Mesenchymal stem cell (in vitro differentiated cells and primary cell): ENCODE measurements at regions not wholly inside any gene's neighbourhood (a gene's known extent, or its start where the extent isn't known, plus 50 kb on each side); places are given as distances from the start of the nearest gene placed in this dataset.

Source experiments
- DNase-seq: peaks from one replicate; pipeline ENCODE4 v3.0.0-alpha.2; 2013
- H2AFZ ChIP-seq: one replicate; pipeline ENCODE4 v1.6.1; 2013; ENCODE audit warnings: low read depth, mild to moderate bottlenecking, control low read depth, inconsistent platforms, low read length, moderate library complexity
- H2AK5ac ChIP-seq: 2 replicates; pipeline ENCODE4 v1.6.1; 2013; ENCODE audit warnings: low read length, moderate library complexity, mild to moderate bottlenecking, inconsistent platforms; ENCODE audit not compliant: severe bottlenecking
- H2BK120ac ChIP-seq: one replicate; pipeline ENCODE4 v1.6.1; 2013; ENCODE audit warnings: low read depth, mild to moderate bottlenecking, inconsistent platforms, low read length, moderate library complexity
- H2BK12ac ChIP-seq, 2 experiments: one replicate each; pipeline ENCODE4 v1.6.1; 2013; ENCODE audit warnings: inconsistent platforms in 2 of 2, low read length in 2 of 2, mild to moderate bottlenecking in 2 of 2, moderate library complexity in 2 of 2, control low read depth in 1 of 2
- H2BK15ac ChIP-seq: one replicate; pipeline ENCODE4 v1.6.1; 2013; ENCODE audit warnings: mild to moderate bottlenecking, low read depth, inconsistent platforms; ENCODE audit not compliant: poor library complexity, severe bottlenecking
- H2BK5ac ChIP-seq: 2 replicates; pipeline ENCODE4 v1.6.1; 2013; ENCODE audit warnings: low read depth, mild to moderate bottlenecking, low read length, control low read depth, inconsistent platforms; ENCODE audit not compliant: poor library complexity, severe bottlenecking
- H3K14ac ChIP-seq, 2 experiments: one replicate each; pipeline ENCODE4 v1.6.1; 2013; ENCODE audit warnings: inconsistent platforms in 2 of 2, low read length in 2 of 2, control low read depth in 1 of 2, mild to moderate bottlenecking in 1 of 2, moderate library complexity in 1 of 2
- H3K18ac ChIP-seq, 2 experiments: one replicate each; pipeline ENCODE4 v1.6.1; 2013; ENCODE audit warnings: inconsistent platforms in 2 of 2, low read length in 2 of 2, control low read depth in 1 of 2, low read depth in 1 of 2, mild to moderate bottlenecking in 1 of 2
- H3K23ac ChIP-seq, 2 experiments: one replicate each; pipeline ENCODE4 v1.6.1; 2013; ENCODE audit warnings: inconsistent platforms in 2 of 2, low read length in 2 of 2, mild to moderate bottlenecking in 2 of 2, moderate library complexity in 2 of 2, control low read depth in 1 of 2
- H3K27ac ChIP-seq: 2 replicates; pipeline ENCODE4 v1.5.1; 2013; ENCODE audit warnings: mild to moderate bottlenecking, moderate library complexity, low read length, control low read depth, inconsistent platforms; ENCODE audit not compliant: poor library complexity, severe bottlenecking
- H3K27me3 ChIP-seq, 2 experiments: 2 replicates each; pipeline versions ENCODE4 v1.6.1 to v1.7.0; 2013; ENCODE audit warnings: low read length in 2 of 2, mild to moderate bottlenecking in 2 of 2, moderate library complexity in 2 of 2, control low read depth in 1 of 2, inconsistent platforms in 1 of 2; ENCODE audit not compliant: control insufficient read depth in 1 of 2, insufficient read depth in 1 of 2
- H3K36me3 ChIP-seq, 2 experiments: 2 replicates each; pipeline versions ENCODE4 v1.6.1 to v1.7.0; 2013; ENCODE audit warnings: low read length in 2 of 2, control low read depth in 1 of 2, inconsistent platforms in 1 of 2, low read depth in 1 of 2, mild to moderate bottlenecking in 1 of 2; ENCODE audit not compliant: insufficient read depth in 2 of 2, control insufficient read depth in 1 of 2
- H3K4ac ChIP-seq, 2 experiments: one replicate each; pipeline ENCODE4 v1.6.1; 2013; ENCODE audit warnings: inconsistent platforms in 2 of 2, low read length in 2 of 2, mild to moderate bottlenecking in 2 of 2, moderate library complexity in 2 of 2, control low read depth in 1 of 2, low read depth in 1 of 2
- H3K4me1 ChIP-seq: 2 replicates; pipeline ENCODE4 v1.6.1; 2013; ENCODE audit warnings: low read depth, low read length, control low read depth; ENCODE audit not compliant: control insufficient read depth, insufficient read depth
- H3K4me2 ChIP-seq: 2 replicates; pipeline ENCODE4 v1.6.1; 2013; ENCODE audit warnings: low read length, mild to moderate bottlenecking, inconsistent platforms; ENCODE audit not compliant: poor library complexity, severe bottlenecking
- H3K4me3 ChIP-seq, 2 experiments: 2 replicates each; pipeline versions ENCODE4 v1.5.1 to v1.7.0; 2013; ENCODE audit warnings: low read length in 2 of 2, mild to moderate bottlenecking in 2 of 2, control low read depth in 1 of 2, low read depth in 1 of 2; ENCODE audit not compliant: insufficient read depth in 1 of 2
- H3K79me1 ChIP-seq: replicated peaks from 2 replicates; pipeline ENCODE4 v1.6.1; 2013; ENCODE audit warnings: mild to moderate bottlenecking, control low read depth, low read length, inconsistent platforms; ENCODE audit not compliant: poor library complexity, severe bottlenecking
- H3K9ac ChIP-seq: 2 replicates; pipeline ENCODE4 v1.7.0; 2013; ENCODE audit warnings: mild to moderate bottlenecking, low read length, moderate library complexity
- H3K9me3 ChIP-seq: 2 replicates; pipeline ENCODE4 v1.7.0; 2013; ENCODE audit warnings: mild to moderate bottlenecking, low read length; ENCODE audit not compliant: control insufficient read depth
- H4K8ac ChIP-seq: one replicate; pipeline ENCODE4 v1.6.1; 2013; ENCODE audit warnings: inconsistent platforms, mild to moderate bottlenecking, low read length, moderate library complexity
- H4K91ac ChIP-seq: one replicate; pipeline ENCODE4 v1.6.1; 2013; ENCODE audit warnings: mild to moderate bottlenecking, low read length, inconsistent platforms
- WGBS: methylation state at CpG from one replicate; pipeline ENCODE4 v1.1.7; 2013; ENCODE audit warnings: mixed read lengths; 5-methylcytosine and 5-hydroxymethylcytosine counted together

- Histone ChIP-seq H3K9me3 (no peaks in the 10 kb centered on the region), H3K4me3 (no peak overlapping the region), H3K14ac (no peak overlapping the region), H2AK5ac (no peak overlapping the region), H2BK15ac (no peak overlapping the region), H2BK120ac (no peak overlapping the region), H3K36me3 (no peaks in the 10 kb centered on the region), H3K18ac (no peak overlapping the region), H3K79me1 (no peaks in the 10 kb centered on the region), H3K23ac (no peak overlapping the region), H3K27ac (no peak overlapping the region), H4K91ac (no peak overlapping the region), H3K4me2 (no peak overlapping the region), H3K9ac (no peak overlapping the region), H2AFZ (no peak overlapping the region), H3K4me1 (peaks cover 7% of the 10 kb centered on the region), H3K4ac (no peak overlapping the region), H3K27me3 (peaks cover 0 to 89% of the 10 kb centered on the region in 2 experiments), H2BK12ac (no peak overlapping the region), H4K8ac (no peak overlapping the region), H2BK5ac (no peak overlapping the region)
- 97% methylated on average over 4 of the region's 4 CpGs for WGBS
- DNase-seq = no peak
Measured at GRCh38 chr10:14409247-14409646, 78.5 kb upstream of the FRMD4A start.

DNA sequence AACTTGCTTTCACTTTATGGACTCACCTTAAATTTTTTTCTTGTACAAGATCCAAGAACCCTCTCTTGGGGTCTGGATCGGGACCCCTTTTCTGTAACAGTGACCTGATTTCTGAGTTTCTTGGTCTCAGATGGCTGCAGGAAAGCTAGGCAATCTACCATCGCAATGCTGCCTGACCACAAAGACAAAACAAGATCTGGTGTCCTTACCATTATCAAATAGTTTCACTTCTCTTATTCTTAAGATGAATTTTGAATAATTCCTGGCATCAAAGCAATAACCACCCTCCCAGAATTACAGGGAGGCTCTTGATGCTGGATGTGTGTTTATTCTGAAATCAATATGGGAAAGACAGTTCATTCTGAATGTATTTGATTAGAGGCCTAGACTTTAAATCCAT lies 77.4 kb upstream of the FRMD4A start:
- no peaks in the 10 kb centered on the region for H3K36me3 ChIP-seq
- H3K23ac ChIP-seq = no peak overlapping the region
- no peak for DNase-seq
- H4K8ac ChIP-seq = no peak overlapping the region
- no peak overlapping the region for H3K14ac ChIP-seq
- no peak overlapping the region for H3K27ac ChIP-seq
- H3K9me3 ChIP-seq = no peaks in the 10 kb centered on the region
- H2AK5ac ChIP-seq = no peak overlapping the region
- WGBS = 97% methylated on average over 2 of the region's 2 CpGs
- H2AFZ ChIP-seq = no peak overlapping the region
- peaks cover 14% of the 10 kb centered on the region for H3K4me1 ChIP-seq
- H3K27me3 ChIP-seq = peaks cover 0 to 91% of the 10 kb centered on the region in 2 experiments
- no peak overlapping the region for H3K4ac ChIP-seq
- H3K79me1 ChIP-seq = no peaks in the 10 kb centered on the region
- no peak overlapping the region for H2BK15ac ChIP-seq
- H3K18ac ChIP-seq = no peak overlapping the region
- H3K9ac ChIP-seq = no peak overlapping the region
- H3K4me3 ChIP-seq = no peak overlapping the region
- no peak overlapping the region for H3K4me2 ChIP-seq
- H2BK12ac ChIP-seq = no peak overlapping the region
- H2BK120ac ChIP-seq = no peak overlapping the region
- H4K91ac ChIP-seq = no peak overlapping the region
- no peak overlapping the region for H2BK5ac ChIP-seq

DNA sequence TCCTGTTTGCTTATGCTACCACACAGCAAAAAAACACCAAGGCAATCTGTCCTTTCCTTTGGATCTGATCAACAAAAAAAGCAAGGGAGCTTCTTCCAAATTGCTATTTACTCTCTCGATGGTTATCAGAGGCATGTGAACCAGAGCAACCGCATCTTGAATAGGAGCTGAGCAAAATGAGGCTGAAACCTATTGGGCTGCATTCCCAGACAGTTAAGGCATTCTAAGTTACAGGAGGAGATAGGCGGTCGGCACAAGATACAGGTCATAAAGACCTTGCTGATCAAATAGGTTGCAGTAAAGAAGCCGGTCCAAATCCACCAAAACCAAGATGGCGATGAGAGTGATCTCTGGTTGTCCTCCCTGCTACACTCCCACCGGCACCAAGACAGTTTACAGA lies 76.8 kb upstream of the FRMD4A start:
- Histone ChIP-seq H3K79me1 (no peaks in the 10 kb centered on the region), H3K36me3 (no peaks in the 10 kb centered on the region), H3K4ac (no peak overlapping the region), H2AK5ac (no peak overlapping the region), H2BK15ac (no peak overlapping the region), H3K4me3 (no peak overlapping the region), H3K4me2 (no peak overlapping the region), H2BK12ac (no peak overlapping the region), H3K4me1 (peaks cover 14% of the 10 kb centered on the region), H4K91ac (no peak overlapping the region), H2BK120ac (no peak overlapping the region), H4K8ac (no peak overlapping the region), H3K23ac (no peak overlapping the region), H2AFZ (no peak overlapping the region), H3K27me3 (peaks cover 0 to 94% of the 10 kb centered on the region in 2 experiments), H3K14ac (no peak overlapping the region), H3K9me3 (peaks cover 1% of the 10 kb centered on the region), H2BK5ac (no peak overlapping the region), H3K18ac (no peak overlapping the region), H3K9ac (no peak overlapping the region), H3K27ac (no peak overlapping the region)
- WGBS = 95% methylated on average over 7 of the region's 7 CpGs
- no peak for DNase-seq

DNA sequence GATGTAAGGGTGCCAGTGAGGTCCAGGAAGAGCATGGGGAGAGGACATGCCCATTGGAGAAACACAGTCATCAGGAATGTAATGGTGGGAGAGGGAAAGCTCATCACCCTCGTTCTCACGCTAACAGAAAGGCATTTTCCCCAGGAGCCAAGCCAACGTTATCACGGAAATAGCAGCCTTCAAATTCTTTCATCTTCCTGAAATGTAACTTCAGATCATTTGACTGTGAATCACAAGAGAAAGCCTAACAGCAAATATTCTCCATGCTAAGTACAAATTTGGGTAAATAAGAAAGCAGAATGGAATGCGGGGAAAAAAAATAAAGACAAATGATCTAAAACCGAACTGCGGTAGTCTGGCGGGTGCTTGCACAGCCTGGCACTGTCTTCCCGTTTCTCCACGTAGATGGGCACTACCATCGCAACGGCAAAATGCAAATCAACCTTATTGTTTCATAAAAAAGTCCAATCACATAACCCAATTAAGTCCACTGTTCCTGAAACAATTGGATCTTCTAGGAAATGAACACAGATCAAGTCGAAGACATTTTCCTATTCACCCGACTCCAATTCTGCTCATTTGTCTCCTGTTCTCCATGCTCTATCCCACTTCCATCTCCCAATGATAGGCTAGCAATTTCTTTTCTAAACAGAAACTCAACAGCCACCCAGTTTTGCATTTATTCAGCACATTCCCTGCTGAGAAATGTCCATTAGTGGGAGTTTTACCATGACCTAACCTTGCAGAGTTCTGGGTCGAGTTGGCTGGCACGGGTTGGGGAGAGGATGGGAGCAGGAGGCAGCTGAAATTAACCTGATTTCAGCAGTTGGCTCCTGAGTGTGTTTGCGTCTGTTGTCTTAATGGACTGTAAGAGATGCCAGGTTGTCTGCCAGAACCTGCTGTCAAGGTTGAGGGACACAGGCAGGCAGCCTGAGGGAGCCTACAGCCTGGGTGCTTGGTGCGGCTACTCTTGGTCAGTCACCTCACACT lies 74.6 kb upstream of the FRMD4A start:
- peak overlapping the region; percentile 85 for H3K27ac ChIP-seq
- 86% methylated on average over 18 of the region's 18 CpGs for WGBS
- peak overlapping the region; percentile 30 for H3K4me2 ChIP-seq
- peaks cover 6% of the 10 kb centered on the region for H3K9me3 ChIP-seq
- peak; percentile 49 for DNase-seq
- H4K8ac ChIP-seq = no peak overlapping the region
- H3K9ac ChIP-seq = no peak overlapping the region
- H3K4me1 ChIP-seq = peaks cover 14% of the 10 kb centered on the region
- H3K23ac ChIP-seq = no peak overlapping the region
- no peak overlapping the region for H2BK15ac ChIP-seq
- H3K79me1 ChIP-seq = no peaks in the 10 kb centered on the region
- H3K4me3 ChIP-seq = no peak overlapping the region
- H3K27me3 ChIP-seq = peaks cover 0 to 96% of the 10 kb centered on the region in 2 experiments
- no peak overlapping the region for H2AFZ ChIP-seq
- no peak overlapping the region for H3K14ac ChIP-seq
- no peak overlapping the region for H4K91ac ChIP-seq
- no peaks in the 10 kb centered on the region for H3K36me3 ChIP-seq
- no peak overlapping the region for H3K4ac ChIP-seq
- peak overlapping the region; percentile 65 for H2AK5ac ChIP-seq
- no peak overlapping the region for H3K18ac ChIP-seq
- no peak overlapping the region for H2BK120ac ChIP-seq
- no peak overlapping the region for H2BK12ac ChIP-seq
- H2BK5ac ChIP-seq = peak overlapping the region; percentile 10
